Activated B cell treated with CpG ODN at 0.5 μM for 24 hours (primary cell): ENCODE measurements at regions not wholly inside any gene's neighbourhood (a gene's known extent, or its start where the extent isn't known, plus 50 kb on each side); places are given as distances from the start of the nearest gene placed in this dataset.

Source experiments
- ATAC-seq: fragments of 200-7000 bp; cut with Tn5 transposase; one replicate; pipeline ENCODE4 v1.10.0; 2021; ENCODE audit warnings: low read depth, mild to moderate bottlenecking, moderate library complexity
- CTCF ChIA-PET: fragments of 350-600 bp; sonication (Branson Sonifier 250); formaldehyde crosslinking; loops from one replicate; lab custom pipeline; 2021; ENCODE audit warnings: antibody characterized with exemption; lab: Charles Lee
- POLR2A ChIA-PET: fragments of 350-600 bp; sonication (Branson Sonifier 250); formaldehyde crosslinking; loops from one replicate; lab custom pipeline; 2021; ENCODE audit warnings: antibody characterized with exemption; lab: Charles Lee
- DNase-seq: peaks from one replicate; pipeline ENCODE4 v3.0.0; 2022
- H3K27ac Mint-ChIP-seq: one replicate; pipeline ENCODE4 v1.8.0; 2020; ENCODE audit warnings: mixed read lengths
- H3K27me3 Mint-ChIP-seq: one replicate; pipeline ENCODE4 v1.8.0; 2021; ENCODE audit warnings: mixed read lengths
- H3K36me3 Mint-ChIP-seq: one replicate; pipeline ENCODE4 v1.8.0; 2021; ENCODE audit warnings: low read depth, mixed read lengths
- H3K4me1 Mint-ChIP-seq: one replicate; pipeline ENCODE4 v1.8.0; 2021; ENCODE audit warnings: mixed read lengths
- H3K4me3 Mint-ChIP-seq: one replicate; pipeline ENCODE4 v1.8.0; 2020; ENCODE audit warnings: mild to moderate bottlenecking, mixed read lengths
- H3K9me3 Mint-ChIP-seq: one replicate; pipeline ENCODE4 v1.8.0; 2020; ENCODE audit warnings: mixed read lengths
- intact Hi-C: fragments of 100-400 bp; cut with micrococcal nuclease; formaldehyde crosslinking; loops from one replicate; pipeline ENCODE4 v1.15.1; 2024
- TF ChIP-seq, protein P1 (sequence below): fragments of 200-600 bp; IDR thresholded peaks from one replicate; pipeline ENCODE4 v1.8.0; 2022; ENCODE audit warnings: antibody characterized with exemption, mild to moderate bottlenecking

- H3K4me3 Mint-ChIP-seq: no peak overlapping the region
- H3K4me1 Mint-ChIP-seq: peaks cover 14% of the 10 kb centered on the region
- ChIA-PET POLR2A (interaction anchor here (0.6 to 0.9 kb wide), 2 partner anchors 156 to 708 kb away, joined by 3 read pairs; partner anchors contain the start of gene CHD1L), CTCF (no interaction called here)
- DNase-seq (no peak), ATAC-seq (no peak)
- peaks cover 7% of the 10 kb centered on the region for H3K9me3 Mint-ChIP-seq
- TF ChIP-seq, protein P1, sequence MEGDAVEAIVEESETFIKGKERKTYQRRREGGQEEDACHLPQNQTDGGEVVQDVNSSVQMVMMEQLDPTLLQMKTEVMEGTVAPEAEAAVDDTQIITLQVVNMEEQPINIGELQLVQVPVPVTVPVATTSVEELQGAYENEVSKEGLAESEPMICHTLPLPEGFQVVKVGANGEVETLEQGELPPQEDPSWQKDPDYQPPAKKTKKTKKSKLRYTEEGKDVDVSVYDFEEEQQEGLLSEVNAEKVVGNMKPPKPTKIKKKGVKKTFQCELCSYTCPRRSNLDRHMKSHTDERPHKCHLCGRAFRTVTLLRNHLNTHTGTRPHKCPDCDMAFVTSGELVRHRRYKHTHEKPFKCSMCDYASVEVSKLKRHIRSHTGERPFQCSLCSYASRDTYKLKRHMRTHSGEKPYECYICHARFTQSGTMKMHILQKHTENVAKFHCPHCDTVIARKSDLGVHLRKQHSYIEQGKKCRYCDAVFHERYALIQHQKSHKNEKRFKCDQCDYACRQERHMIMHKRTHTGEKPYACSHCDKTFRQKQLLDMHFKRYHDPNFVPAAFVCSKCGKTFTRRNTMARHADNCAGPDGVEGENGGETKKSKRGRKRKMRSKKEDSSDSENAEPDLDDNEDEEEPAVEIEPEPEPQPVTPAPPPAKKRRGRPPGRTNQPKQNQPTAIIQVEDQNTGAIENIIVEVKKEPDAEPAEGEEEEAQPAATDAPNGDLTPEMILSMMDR: no peak
- intact Hi-C loops: loop anchor here (10.0 kb wide), 1 partner anchor 89 kb away; the partner anchor contains the start of gene PRKAB2
- H3K36me3 Mint-ChIP-seq: no peaks in the 10 kb centered on the region
- H3K27ac Mint-ChIP-seq: peak overlapping the region; percentile 24
- H3K27me3 Mint-ChIP-seq: peaks cover 23% of the 10 kb centered on the region
These were observed 86.1 kb downstream of the PRKAB2 start for GRCh38 chr1:147086129-147086528.

- CTCF ChIA-PET: interaction anchor here (1.6 kb wide), 1 partner anchor 158 kb away, joined by 4 read pairs; the partner anchor contains the start of gene CHD1L
- Mint-ChIP-seq H3K36me3 (no peaks in the 10 kb centered on the region), H3K27me3 (peaks cover 36% of the 10 kb centered on the region), H3K27ac (peak overlapping the region; percentile 100), H3K4me1 (peaks cover 30% of the 10 kb centered on the region), H3K9me3 (peaks cover 7% of the 10 kb centered on the region), H3K4me3 (peak overlapping the region; percentile 93)
- peak; percentile 72 for DNase-seq
- TF ChIP-seq, protein P1: no peak
- ATAC-seq: peak; percentile 80
- POLR2A ChIA-PET: interaction anchor here (0.6 to 2.1 kb wide), 39 partner anchors 8 to 1896 kb away, joined by 3 to 99 read pairs (median 6); partner anchors contain the start of genes CHD1L, NBPF12 and PRKAB2
- intact Hi-C loops: loop anchor here (2.0 to 10.0 kb wide), 3 partner anchors 38 to 158 kb away; partner anchors contain the start of genes CHD1L and PRKAB2
These were observed 87.8 kb downstream of the PRKAB2 start for GRCh38 chr1:147084273-147085096.

DNA sequence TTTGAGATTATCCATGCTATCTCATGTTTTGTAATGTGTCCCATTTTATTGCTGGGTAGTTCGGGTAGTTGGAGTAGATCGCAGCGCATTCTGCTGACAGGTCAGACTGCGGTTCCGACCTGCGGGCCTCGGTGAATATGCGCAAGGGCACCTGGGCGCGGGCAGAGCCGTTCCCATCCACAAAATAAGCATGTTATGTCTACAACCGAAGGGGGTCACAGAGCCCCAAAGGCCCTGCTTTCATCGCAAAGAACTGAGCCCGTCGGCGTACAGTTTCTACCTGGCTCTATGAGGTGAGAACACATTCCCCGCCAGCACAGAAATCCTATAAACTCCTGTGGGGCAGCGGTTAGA, 88.4 kb downstream of the PRKAB2 start:
- H3K27ac Mint-ChIP-seq: peak overlapping the region; percentile 100
- peaks cover 42% of the 10 kb centered on the region for H3K27me3 Mint-ChIP-seq
- H3K36me3 Mint-ChIP-seq: no peaks in the 10 kb centered on the region
- DNase-seq (peak; percentile 34), ATAC-seq (no peak)
- peaks cover 7% of the 10 kb centered on the region for H3K9me3 Mint-ChIP-seq
- H3K4me3 Mint-ChIP-seq: peak overlapping the region; percentile 93
- POLR2A ChIA-PET: interaction anchor here (0.6 to 2.1 kb wide), 33 partner anchors 10 to 1897 kb away, joined by 3 to 99 read pairs (median 7); partner anchors contain the start of genes CHD1L, NBPF12 and PRKAB2
- CTCF ChIA-PET: interaction anchor here (1.6 kb wide), 1 partner anchor 158 kb away, joined by 4 read pairs; the partner anchor contains the start of gene CHD1L
- H3K4me1 Mint-ChIP-seq: peaks cover 36% of the 10 kb centered on the region
- TF ChIP-seq, protein P1: no peak
- intact Hi-C loops: loop anchor here (2.0 to 10.0 kb wide), 3 partner anchors 37 to 159 kb away; partner anchors contain the start of genes CHD1L and PRKAB2

- ChIA-PET CTCF (interaction anchor here (0.6 to 1.4 kb wide), 5 partner anchors 9 to 704 kb away, joined by 3 to 11 read pairs (median 3); no protein-coding TSS in a partner anchor), POLR2A (interaction anchor here (1.0 to 4.0 kb wide), 3 partner anchors 23 to 36 kb away, joined by 3 to 30 read pairs (median 6); no protein-coding TSS in a partner anchor)
- ATAC-seq (no peak), DNase-seq (no peak)
- TF ChIP-seq, protein P1: no peak
- peak overlapping the region; percentile 81 for H3K4me3 Mint-ChIP-seq
- peaks cover 5% of the 10 kb centered on the region for H3K9me3 Mint-ChIP-seq
- intact Hi-C loops: loop anchor here (10.0 kb wide), 1 partner anchor 94 kb away; the partner anchor contains the start of gene PRKAB2
- peaks cover 69% of the 10 kb centered on the region for H3K27me3 Mint-ChIP-seq
- H3K27ac Mint-ChIP-seq: no peak overlapping the region
- H3K36me3 Mint-ChIP-seq: no peaks in the 10 kb centered on the region
- peaks cover 51% of the 10 kb centered on the region for H3K4me1 Mint-ChIP-seq
These were observed 91.4 kb downstream of the PRKAB2 start for GRCh38 chr1:147080671-147081394.
